HG02970 (cell line): ENCODE measurements at regions not wholly inside any gene's neighbourhood (a gene's known extent, or its start where the extent isn't known, plus 50 kb on each side); places are given as distances from the start of the nearest gene placed in this dataset.

Experiments used
- ATAC-seq: cut with Tn5 transposase; IDR thresholded peaks from one replicate; pipeline ENCODE4 v1.9.1; 2021; ENCODE audit warnings: mild to moderate bottlenecking, moderate library complexity, moderate number of reproducible peaks; ENCODE audit not compliant: unreplicated experiment, low FRiP score

DNA sequence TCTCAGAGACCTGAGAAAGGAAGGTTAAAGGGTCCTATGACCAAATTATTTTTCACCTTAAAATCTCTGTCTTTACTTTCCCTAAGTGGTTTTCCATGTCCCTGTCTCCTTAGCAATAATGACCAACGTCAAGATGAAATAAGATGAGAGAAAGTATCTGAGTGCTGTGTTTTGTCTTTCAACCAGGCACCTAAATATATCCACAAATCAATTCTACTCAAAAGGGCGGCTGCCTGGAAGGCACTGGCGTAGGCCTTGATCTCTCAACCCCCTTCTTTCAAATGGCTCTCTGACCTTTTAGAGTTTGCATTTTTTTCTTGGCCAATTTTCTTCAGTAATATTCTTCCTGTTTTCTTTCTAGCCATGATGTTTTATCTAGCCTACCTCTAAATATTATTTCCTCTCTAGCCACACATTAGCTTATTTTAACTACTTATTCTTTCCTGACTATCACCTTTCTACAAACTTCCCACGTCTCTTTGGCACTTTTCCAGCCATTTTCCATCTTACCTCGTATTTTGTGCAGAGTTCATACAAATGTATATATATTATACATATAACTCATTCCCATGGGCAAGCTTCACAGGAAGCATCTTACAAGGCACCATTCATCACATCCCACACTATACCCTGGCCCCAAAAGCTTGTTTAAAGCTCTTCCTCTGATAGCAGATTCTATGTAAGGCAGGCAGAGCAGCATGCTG lies 204.5 kb downstream of the SNX18 start:
- no peak for ATAC-seq

DNA sequence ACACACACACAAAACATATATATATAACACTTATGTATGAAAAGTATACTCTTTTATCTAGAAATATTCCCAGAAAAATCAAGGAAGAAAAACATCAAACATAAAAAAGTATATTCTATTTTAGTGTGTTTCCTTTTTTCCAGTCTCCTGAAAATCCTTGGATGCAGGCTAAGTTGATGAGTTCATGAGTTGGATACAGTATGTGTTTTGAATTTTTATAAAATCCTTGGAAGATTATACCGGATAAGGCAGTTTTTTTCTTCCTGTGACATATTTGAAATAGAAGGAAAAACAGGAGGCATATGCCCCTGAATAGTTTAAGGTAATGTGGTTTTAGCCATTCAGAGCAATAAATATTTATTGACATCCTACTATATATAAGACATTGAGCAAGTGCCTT lies 203.6 kb downstream of the SNX18 start:
- no peak for ATAC-seq

DNA sequence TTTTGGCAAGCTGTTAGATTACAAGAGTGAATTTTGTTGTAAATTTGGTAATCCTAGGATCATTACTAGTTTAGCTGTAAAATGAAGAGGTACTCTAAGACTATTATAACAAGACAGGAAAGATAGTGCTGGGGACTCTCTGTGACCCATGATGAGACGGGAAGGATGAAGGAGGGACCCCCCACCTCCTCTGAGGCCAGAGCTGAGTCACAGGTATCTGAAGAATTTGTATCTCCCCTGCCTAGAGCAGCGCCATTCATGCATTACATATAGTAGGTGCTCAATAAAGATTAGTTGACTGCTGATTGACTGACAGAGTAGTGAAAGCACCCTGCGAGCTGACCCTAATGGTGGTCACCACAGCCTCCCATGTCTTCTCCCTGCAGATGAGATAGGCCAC lies 202.8 kb downstream of the SNX18 start:
- no peak for ATAC-seq

DNA sequence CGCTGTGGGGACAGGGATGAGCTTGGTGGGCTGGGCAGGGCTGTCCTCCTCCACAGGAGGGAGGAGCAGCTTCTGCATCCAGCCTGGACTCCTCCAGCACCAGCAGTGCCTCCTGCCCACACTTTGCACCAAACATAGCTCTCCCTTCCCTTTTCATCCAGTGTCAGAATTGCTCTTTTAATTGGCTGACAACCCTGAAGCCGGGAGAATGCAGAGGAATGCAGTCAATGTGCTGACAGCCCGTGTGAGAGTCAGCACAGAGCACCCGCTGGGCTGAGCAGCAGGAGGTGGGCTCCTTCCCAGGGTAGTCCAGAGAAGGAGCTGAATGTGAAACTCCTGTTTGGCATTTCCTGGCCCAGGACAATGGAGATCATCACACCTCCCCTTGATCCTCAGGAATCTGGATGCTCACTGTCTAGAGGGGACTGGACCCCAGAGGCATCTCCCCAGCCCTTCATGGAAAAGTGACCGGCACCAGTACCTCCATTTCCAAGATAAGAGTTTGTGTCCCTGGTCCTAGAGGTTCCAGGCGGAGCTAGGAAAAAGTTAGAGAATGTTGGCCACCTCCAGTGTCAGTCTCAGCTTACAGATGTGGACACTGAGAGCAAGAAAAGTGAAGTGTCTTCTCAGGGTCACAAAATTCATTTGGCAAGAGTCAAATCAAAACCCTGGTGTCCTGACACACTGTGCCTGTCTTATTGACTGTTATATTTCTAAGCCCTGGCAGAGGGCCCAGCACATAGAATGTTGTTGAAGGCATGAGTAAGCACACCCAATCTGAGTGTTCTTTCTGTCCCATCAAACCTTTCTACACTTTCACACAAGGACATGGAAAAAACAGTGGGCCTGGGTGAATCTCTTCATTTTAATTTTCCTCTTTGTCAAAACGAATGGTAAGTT lies 202.1 kb downstream of the SNX18 start:
- ATAC-seq: no peak

DNA sequence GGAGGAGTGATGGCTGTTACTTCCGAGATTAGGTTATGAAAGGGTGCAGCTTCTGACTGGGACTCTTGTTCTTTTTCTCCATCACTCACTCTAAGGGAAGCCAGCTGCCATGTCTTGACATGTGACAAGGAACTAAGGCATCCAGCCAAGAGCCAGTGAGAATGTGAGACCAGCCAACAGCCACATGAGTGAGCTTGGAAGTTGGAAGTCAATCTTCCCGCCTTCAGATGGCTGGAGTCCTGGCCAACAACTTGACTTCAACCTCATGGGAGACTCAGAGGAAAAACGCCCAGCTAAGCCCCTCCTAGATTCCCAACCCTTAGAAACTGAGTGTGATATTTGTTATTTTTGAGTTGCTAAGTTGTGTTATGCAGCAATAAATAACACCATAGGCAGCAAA lies 201.1 kb downstream of the SNX18 start:
- ATAC-seq: no peak

DNA sequence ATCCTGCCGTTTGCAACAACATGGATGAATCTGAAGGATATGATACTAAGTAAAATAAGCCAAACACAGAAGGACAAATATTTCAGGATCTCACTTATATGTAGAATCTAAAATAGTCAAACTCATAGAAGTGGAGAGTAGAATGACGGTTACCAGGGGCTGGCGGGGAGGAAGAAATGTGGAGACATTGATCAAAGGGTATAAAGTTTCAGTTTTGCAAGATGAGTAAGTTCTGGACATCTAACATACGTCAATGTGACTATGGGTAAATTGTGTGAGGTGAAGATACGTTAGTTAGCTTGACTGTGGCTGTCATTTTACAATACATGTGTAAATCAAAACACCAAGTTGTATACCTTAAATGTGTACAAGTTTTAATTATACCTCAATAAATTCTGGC lies 200.3 kb downstream of the SNX18 start:
- ATAC-seq: no peak

DNA sequence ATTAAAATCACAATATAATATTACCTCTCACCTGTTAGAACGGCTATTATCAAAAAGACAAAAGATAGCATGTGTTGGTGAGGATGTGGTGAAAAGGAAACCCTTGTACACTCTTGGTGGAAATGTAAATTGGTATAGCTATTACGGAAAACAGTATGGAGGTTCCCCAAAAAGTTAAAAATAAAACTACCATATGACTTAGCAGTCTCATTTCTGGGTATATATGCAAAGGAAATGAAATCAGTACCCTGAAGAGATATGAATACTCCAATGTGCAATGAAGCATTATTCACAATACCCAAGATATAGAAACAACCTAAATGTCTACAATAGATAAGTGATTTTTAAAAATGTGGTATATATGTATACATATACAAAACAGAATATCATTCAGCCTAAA lies 199.9 kb downstream of the SNX18 start:
- no peak for ATAC-seq

DNA sequence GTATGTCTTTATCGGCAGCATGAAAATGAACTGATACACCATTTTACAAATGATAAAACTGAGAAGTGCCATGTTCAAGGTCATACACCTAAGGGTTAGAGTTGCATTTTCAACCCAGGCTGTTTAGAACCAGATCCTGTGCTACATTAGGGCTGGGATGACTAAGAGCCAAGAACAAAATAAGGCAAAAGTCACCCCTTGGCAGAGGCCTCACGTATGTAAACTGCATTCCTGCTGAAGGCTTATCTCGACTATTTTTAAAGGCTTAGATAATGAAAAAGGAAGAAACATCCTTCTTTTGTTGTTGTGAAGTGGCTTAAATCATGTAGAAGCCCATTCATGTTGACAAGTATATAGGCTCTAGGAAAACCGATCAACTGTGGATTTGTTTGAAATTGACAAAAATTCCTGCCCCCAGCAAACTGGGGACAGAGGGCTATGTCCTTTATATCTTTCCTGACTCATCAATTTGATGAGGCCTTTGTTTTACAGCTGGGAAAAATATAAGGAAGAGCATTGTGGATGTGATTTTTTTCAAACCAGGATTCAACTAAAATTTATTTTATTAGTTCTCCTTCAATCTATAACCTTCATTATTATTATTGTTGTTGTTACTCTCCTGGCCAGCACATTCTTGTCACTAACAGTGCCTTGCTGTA lies 196.5 kb downstream of the SNX18 start:
- no peak for ATAC-seq

DNA sequence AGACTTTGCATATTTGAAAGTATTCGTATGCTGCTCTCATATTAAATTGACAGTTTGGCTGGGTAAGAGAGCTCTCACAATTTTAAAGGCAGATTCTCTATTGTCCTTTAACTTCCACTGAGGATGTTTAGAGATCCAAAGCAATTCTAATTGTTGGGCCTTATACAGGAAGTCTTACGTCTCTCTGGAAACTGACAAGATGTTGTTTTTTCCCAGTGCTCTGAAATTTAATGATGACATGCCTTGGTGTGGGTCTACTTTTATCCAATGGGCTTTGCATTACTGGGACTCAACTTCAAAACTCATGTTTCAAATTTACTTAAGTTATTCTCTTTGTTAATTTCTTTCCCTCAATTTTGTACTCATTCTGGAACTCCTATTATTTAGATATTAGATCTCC lies 191.5 kb downstream of the SNX18 start:
- no peak for ATAC-seq

DNA sequence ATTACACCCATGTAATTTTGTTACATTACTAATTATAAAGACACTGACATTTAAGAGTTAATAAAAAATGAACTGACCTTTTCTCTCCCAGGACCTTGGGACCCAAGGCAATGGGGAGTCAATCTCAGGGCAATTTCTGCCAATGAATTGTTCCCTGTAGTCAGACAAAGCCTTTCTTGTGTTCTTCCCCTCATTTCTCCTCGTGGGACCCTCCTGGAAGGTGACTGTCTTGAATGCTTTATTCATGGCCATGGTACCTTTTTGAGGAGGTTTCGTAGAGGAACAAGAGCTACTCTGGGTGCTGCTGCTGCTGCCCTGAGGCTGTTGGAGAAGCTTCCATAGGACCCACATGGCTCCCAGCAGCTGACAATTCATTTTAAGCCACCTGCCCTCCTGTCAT lies 190.3 kb downstream of the SNX18 start:
- ATAC-seq: no peak

DNA sequence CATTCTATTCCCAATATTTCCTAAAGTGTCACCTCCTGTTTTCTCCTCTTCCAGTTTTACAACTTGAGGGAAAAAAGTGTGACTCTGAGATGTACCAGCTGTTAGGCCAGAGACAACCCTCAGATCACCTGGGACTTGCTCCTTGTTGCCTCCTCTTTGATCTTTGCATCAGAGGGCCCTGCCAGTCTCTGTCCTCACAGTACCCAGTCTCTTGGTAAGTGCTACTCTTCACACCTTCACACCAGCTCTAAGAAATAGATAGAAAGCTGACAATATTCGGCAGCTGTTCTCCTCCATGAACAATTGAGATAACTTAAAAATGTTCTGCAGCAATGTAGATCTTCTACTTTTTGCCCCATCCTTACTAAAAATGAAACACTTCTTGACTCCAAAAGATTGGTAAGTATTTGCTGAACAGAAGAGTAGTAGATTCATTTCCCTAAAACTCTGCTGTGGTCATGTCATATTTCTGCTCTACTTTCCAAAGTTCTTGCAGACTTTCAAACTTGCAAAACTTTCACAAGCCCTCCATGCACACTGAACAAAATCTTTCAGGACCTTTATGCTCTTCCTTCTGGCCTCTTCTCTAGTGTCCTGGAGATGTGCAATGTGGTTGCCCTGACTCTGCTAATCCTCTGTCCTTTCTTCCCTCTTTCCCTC lies 188.6 kb downstream of the SNX18 start:
- no peak for ATAC-seq

DNA sequence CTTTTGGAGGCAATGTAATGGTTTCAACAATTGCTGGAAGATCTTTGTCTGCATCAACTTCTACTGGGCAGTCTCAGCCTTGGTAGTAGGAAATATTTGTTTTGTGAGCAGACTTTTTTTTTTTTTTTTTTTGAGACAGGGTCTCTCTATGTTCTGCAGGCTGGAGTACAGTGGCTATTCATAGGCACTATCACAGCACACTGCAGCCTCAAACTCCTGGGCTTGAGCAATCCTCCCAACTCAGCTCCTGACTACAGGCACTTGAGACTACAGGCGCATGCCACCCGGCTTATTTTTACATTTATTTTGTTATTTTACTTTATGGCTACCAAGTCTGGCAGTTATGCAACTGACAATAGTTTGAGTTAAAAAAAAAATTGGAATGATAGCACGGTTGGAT lies 187.3 kb downstream of the SNX18 start:
- no peak for ATAC-seq

DNA sequence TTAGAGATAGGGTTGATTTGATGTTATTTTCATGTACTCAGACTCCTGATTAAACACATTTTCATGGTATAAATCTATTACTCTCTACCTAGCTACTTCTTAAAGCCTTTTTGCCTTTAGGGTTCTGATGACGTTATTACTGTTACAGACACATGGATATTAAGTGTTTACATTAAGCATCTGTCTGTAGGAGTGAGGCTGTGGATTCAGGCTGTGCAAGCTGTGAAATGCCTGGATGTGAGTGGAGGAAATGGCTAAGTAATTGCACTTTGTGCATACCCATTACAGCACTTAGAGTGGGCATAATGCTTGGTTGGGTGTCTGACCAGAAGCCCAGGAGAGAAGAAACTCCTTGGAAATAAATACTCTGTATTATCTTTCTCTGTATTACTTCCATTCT lies 186.8 kb downstream of the SNX18 start:
- no peak for ATAC-seq

DNA sequence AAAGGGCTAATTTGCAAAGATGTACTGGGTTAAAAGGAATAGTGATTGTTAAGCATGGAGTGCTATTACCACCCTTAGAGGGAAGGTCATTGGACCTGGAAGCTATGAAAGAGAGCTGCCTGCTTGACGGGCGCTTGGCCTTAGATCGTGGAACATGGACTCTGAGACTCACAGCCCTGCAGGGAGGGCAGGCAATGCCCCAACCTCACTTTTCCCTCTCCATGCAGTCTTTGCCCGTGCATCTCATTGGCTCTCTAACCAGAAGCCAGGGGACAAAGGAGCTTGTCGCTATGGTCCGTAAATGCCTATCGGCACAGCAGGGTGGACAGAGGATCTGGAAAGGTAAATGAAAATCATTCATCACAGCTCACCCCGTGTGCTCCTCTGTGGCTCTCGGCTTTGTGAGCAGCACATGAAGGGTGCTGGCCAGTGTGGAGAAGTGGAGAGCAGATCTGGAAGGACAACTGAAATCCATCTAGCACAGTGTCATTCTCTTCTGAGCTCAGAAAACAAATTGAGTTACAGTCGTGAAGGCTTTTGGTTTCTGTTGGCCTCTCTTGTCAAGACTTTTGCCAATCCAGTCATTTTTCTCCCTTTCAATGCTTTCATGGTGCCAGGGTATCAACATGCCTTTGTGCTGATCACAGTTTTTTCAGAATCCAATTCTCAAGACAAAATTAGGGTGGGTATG lies 186.2 kb downstream of the SNX18 start:
- no peak for ATAC-seq

DNA sequence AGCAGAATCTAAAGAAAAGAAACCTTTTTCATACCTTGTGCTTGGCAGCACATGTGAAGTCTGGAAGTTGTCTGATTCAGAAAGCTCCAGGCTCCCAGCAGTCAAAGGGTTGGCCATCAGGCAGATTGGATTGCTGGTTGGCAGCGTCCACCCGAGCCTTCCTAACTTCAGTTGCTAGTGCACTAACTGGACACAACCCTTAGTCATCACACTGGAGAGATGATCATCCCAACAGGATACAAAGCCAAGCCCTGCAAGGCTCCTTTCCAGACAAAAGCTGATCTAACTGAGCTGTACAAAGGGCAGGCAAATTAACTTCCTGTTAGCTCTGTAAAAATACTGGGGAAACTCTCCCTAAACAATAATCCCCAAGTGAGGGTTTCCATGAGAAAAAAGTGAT lies 185.6 kb downstream of the SNX18 start:
- ATAC-seq: no peak

DNA sequence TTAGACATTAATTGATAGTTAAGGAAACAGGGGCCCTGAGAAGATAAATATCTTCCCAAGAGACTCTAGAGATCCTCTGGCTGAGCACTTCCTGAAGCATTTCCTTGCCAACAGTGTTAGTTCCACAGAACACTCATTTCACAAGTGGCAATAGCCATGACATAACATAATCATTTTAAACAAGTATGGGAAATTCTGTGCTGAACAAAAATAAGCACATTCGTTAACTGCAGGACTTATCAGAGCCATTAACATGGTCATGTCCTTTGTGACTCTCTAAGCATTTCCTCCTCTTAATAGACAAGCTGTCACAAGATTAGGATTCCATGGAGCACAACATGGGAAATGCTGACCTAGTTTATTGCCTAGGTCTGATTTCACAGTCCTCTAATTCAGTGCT lies 184.9 kb downstream of the SNX18 start:
- no peak for ATAC-seq

DNA sequence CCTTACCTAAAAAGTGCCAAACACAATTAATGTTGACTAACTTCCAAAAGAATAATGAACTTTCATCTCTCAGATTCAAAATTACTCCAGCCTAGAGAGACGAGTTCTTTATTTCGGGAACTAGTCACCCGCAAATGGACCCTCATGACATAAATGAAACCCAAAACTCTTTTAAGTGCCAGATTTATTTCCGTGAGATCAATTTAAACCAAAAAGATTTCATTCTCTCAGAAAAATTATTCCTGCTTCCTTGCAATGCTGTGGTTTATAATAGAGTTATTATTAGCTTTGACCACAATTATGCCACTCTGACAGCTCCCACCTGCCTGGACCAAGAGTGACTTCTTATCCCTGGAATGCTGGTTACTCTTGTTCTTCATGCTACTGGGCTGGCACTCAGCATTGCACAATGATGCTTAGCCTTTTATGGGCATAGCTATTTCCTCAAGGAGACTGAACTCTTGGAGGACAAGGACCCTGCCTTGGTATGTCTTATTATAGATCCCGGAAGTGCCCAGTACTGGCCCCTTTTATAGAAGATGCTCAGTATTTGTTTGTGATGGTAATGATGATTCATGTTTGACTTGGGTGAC lies 183.5 kb downstream of the SNX18 start:
- no peak for ATAC-seq

DNA sequence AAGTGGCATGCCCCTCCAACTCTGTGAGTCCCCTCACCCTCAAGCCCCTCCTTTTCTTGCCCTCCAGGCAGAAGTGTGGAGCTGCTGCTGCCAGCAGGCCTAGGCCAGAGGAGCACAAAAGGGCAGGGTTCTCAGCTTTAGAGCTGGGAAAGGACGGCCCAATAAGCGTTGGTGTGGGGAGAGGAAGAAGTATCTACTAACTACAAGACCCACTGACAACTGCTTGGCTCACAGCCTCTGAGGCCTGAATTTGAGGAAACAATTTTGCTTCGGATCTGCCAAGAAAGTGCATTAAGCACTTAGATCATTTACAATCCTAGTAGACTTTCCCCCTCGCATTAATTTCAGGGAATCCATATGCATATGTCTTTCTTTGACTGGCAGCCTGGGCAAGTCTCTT lies 179.4 kb downstream of the SNX18 start:
- ATAC-seq: no peak

DNA sequence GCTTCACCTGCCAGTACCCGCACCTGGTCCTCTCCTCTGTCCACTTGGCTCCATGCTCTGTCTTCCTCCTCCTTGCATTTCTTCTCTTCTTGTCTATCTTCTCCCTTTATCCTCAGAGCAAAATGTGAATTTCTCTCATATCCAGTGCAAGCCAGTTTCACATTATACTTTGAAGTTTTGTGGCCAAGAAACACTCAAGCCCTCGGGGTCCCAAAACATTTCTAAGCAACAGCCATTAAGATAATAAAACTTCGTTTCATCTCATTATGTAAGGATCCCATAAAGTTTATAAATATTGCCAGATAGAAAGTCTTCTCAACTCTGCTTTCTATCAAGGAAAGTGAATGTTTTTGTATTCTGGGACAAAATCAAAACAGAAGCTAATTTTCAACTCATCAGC lies 178.8 kb downstream of the SNX18 start:
- no peak for ATAC-seq
